SW480 (cell line): ENCODE measurements at regions not wholly inside any gene's neighbourhood (a gene's known extent, or its start where the extent isn't known, plus 50 kb on each side); places are given as distances from the start of the nearest gene placed in this dataset.
"Not testable (repeated sequence)": the region's sequence is repeated elsewhere in the genome, so short reads cannot be mapped to it uniquely, and the experiment has no call there.

ENCODE experiments used
- DNase-seq: peaks from one replicate; pipeline ENCODE4 v3.0.0-alpha.2; 2016; ENCODE audit warnings: low spot score

GRCh38 chr10:52368725-52369124 is 54.6 kb downstream of the DKK1 start:
- no peak for DNase-seq

- DNase-seq = not testable (repeated sequence)
Measured at GRCh38 chr10:52374207-52374606, 60.1 kb downstream of the DKK1 start.

- DNase-seq = no peak
Measured at GRCh38 chr10:52376694-52377354, 62.7 kb downstream of the DKK1 start.

- DNase-seq = no peak
Measured at GRCh38 chr10:52378124-52378523, 64.0 kb downstream of the DKK1 start.

GRCh38 chr10:52379287-52379686 is 65.2 kb downstream of the DKK1 start:
- DNase-seq = no peak

- DNase-seq = no peak
Measured at GRCh38 chr10:52383088-52383487, 69.0 kb downstream of the DKK1 start.

- no peak for DNase-seq
Measured at GRCh38 chr10:52387744-52388143, 73.7 kb downstream of the DKK1 start.

GRCh38 chr10:52390388-52390787 is 76.3 kb downstream of the DKK1 start:
- no peak for DNase-seq

GRCh38 chr10:52391927-52392602 is 78.0 kb downstream of the DKK1 start:
- DNase-seq = peak; percentile 65

GRCh38 chr10:52394246-52394645 is 80.2 kb downstream of the DKK1 start:
- no peak for DNase-seq

- DNase-seq = no peak
Measured at GRCh38 chr10:52400562-52400961, 86.5 kb downstream of the DKK1 start.

- not testable (repeated sequence) for DNase-seq
Measured at GRCh38 chr10:52403801-52404200, 89.7 kb downstream of the DKK1 start.

- no peak for DNase-seq
Measured at GRCh38 chr10:52409195-52409594, 95.1 kb downstream of the DKK1 start.

GRCh38 chr10:52409928-52410327 is 95.8 kb downstream of the DKK1 start:
- no peak for DNase-seq

GRCh38 chr10:52410916-52411315 is 96.8 kb downstream of the DKK1 start:
- DNase-seq = no peak

GRCh38 chr10:52419281-52419680 is 105.2 kb downstream of the DKK1 start:
- DNase-seq = no peak

GRCh38 chr10:52420656-52421055 is 106.6 kb downstream of the DKK1 start:
- no peak for DNase-seq

GRCh38 chr10:52423369-52423768 is 109.3 kb downstream of the DKK1 start:
- no peak for DNase-seq

GRCh38 chr10:52424341-52424740 is 110.3 kb downstream of the DKK1 start:
- no peak for DNase-seq

- no peak for DNase-seq
Measured at GRCh38 chr10:52434734-52435133, 120.7 kb downstream of the DKK1 start.

GRCh38 chr10:52436664-52437063 is 122.6 kb downstream of the DKK1 start:
- DNase-seq = no peak

GRCh38 chr10:52437205-52437646 is 123.1 kb downstream of the DKK1 start:
- no peak for DNase-seq

GRCh38 chr10:52438119-52438518 is 124.0 kb downstream of the DKK1 start:
- no peak for DNase-seq
